ENCODE measurements at regions not wholly inside any gene's neighbourhood (a gene's known extent, or its start where the extent isn't known, plus 50 kb on each side); places are given as distances from the start of the nearest gene placed in this dataset.

DNA sequence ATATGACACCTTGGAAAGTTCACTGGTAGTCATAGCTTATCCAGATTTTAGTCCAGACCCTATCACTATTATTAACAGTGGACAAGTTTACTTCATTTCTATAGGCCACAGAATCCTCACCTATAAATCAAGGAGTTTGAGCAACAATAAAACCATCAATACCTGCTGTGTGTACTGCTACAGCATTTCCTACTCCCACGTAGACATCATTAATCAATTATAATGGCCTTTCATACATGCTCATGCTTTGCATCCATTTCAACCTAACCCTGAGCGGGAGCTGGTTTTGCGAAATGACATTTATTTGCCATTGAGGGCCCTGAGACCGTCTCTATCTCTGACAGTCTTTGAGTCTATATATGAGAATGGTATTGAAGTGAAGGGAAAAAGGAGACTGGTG, 312.3 kb downstream of the FAT3 start:
- TF ChIP-seq REST (IDR thresholded peaks at IDR 0.05; ENCODE audit: insufficient read depth in 1 of 2, low read depth in 2 of 2, low read length in 1 of 2) (no peak), TCF7L2 (IDR thresholded peaks at IDR 0.05; ENCODE audit: low read depth, low read length) (no peak), SIN3A (IDR thresholded peaks at IDR 0.05; ENCODE audit: borderline replicate concordance, insufficient read depth, low read depth, low read length) (no peak)
- intact Hi-C loops (cut with micrococcal nuclease; ENCODE audit: unreplicated experiment) = no loop called here
- in situ Hi-C loops (cut with HindIII; ENCODE audit: low pct_unique_long_range_greater_than_20kb, low sequenced_read_pairs) = no loop called here
- DNase-seq (ENCODE audit: low read depth, low spot score) (no peak), ATAC-seq (no peak)
- ChIA-PET POLR2A (no interaction called here), CTCF (no interaction called here)
- Histone ChIP-seq H3K27ac (ENCODE audit: low read length) (no peak overlapping the region), H3K9me3 (ENCODE audit: control insufficient read depth, insufficient read depth, low read depth, low read length) (no peaks in the 10 kb centered on the region), H3K36me3 (ENCODE audit: control insufficient read depth, insufficient read depth, low read length) (no peaks in the 10 kb centered on the region), H3K27me3 (ENCODE audit: control insufficient read depth, insufficient read depth, low read length) (no peaks in the 10 kb centered on the region), H3K4me1 (ENCODE audit: control insufficient read depth, insufficient read depth, low read length) (no peaks in the 10 kb centered on the region), H3K4me3 (ENCODE audit: low read depth in 2 of 2, low read length in 2 of 2) (no peak overlapping the region)
- no TSS peak for BruUV-seq (replicated peaks)

- intact Hi-C loops (cut with micrococcal nuclease; ENCODE audit: unreplicated experiment) = no loop called here
- Histone ChIP-seq H3K9me3 (ENCODE audit: control insufficient read depth, insufficient read depth, low read depth, low read length) (no peaks in the 10 kb centered on the region), H3K36me3 (ENCODE audit: control insufficient read depth, insufficient read depth, low read length) (no peaks in the 10 kb centered on the region), H3K4me3 (ENCODE audit: low read depth in 2 of 2, low read length in 2 of 2) (no peak overlapping the region), H3K4me1 (ENCODE audit: control insufficient read depth, insufficient read depth, low read length) (no peaks in the 10 kb centered on the region), H3K27me3 (ENCODE audit: control insufficient read depth, insufficient read depth, low read length) (no peaks in the 10 kb centered on the region), H3K27ac (ENCODE audit: low read length) (no peak overlapping the region)
- ChIA-PET POLR2A (no interaction called here), CTCF (interaction anchor here (0.6 kb wide), 1 partner anchor 564 kb away, joined by 3 read pairs; no protein-coding TSS in a partner anchor)
- DNase-seq (ENCODE audit: low read depth, low spot score) = no peak
- TF ChIP-seq TCF7L2 (IDR thresholded peaks at IDR 0.05; ENCODE audit: low read depth, low read length) (no peak), SIN3A (IDR thresholded peaks at IDR 0.05; ENCODE audit: borderline replicate concordance, insufficient read depth, low read depth, low read length) (no peak), CTCF (IDR thresholded peaks at IDR 0.05) (no peak), POLR2AphosphoS5 (IDR thresholded peaks at IDR 0.05; ENCODE audit: low read depth, low read length) (no peak), REST (IDR thresholded peaks at IDR 0.05; ENCODE audit: insufficient read depth in 1 of 2, low read depth in 2 of 2, low read length in 1 of 2) (no peak)
- in situ Hi-C loops (cut with HindIII; ENCODE audit: low pct_unique_long_range_greater_than_20kb, low sequenced_read_pairs) = no loop called here
- ATAC-seq = no peak
- no TSS peak for BruUV-seq (replicated peaks)
Observed at GRCh38 chr11:92540096-92540495, 315.5 kb downstream of the FAT3 start.

Data from Panc1 (cell line).